Testis (tissue), 2 donors: ENCODE measurements at regions not wholly inside any gene's neighbourhood (a gene's known extent, or its start where the extent isn't known, plus 50 kb on each side); places are given as distances from the start of the nearest gene placed in this dataset.

ENCODE experiments used
- DNase-seq: peaks from one replicate; pipeline ENCODE4 v3.0.0-alpha.2; 2019
- H3K27ac ChIP-seq, 2 donors: fragments of 200-600 bp; sonication (generic); one replicate each; pipeline ENCODE4 v1.5.1; 2019
- H3K27me3 ChIP-seq: fragments of 200-600 bp; sonication (generic); one replicate; pipeline ENCODE4 v1.5.1; 2019
- H3K36me3 ChIP-seq: fragments of 200-600 bp; sonication (generic); one replicate; pipeline ENCODE4 v1.5.1; 2017; ENCODE audit warnings: low read depth; ENCODE audit errors: missing control alignments
- H3K4me1 ChIP-seq: fragments of 200-600 bp; sonication (generic); one replicate; pipeline ENCODE4 v1.5.1; 2019
- H3K4me3 ChIP-seq, 2 donors: fragments of 200-600 bp; sonication (generic); one replicate each; pipeline ENCODE4 v1.5.1; 2017 to 2019
- H3K9me3 ChIP-seq: fragments of 200-600 bp; sonication (generic); one replicate; pipeline ENCODE4 v1.5.1; 2017
- CTCF ChIP-seq, 3 experiments: fragments of 450-650 bp in 2 of 3; fragments of 200-600 bp in 1 of 3; sonication (generic) in 1 of 3; IDR thresholded peaks; one replicate each; pipeline ENCODE4 v1.5.1; 2016 to 2019; ENCODE audit warnings: antibody characterized with exemption in 3 of 3, mild to moderate bottlenecking in 2 of 3, moderate library complexity in 1 of 3
- POLR2A ChIP-seq: fragments of 450-650 bp; IDR thresholded peaks from one replicate; pipeline ENCODE4 v1.6.1; 2017; ENCODE audit warnings: antibody characterized with exemption, mild to moderate bottlenecking, moderate library complexity
- WGBS, 2 donors: methylation state at CpG; one replicate each; pipeline ENCODE4 v1.1.5; 2018; 5-methylcytosine and 5-hydroxymethylcytosine counted together
- intact Hi-C: fragments of 100-400 bp; cut with DNase I; formaldehyde crosslinking; loops from one replicate; pipeline ENCODE4 v1.15.1; 2023; ENCODE audit warnings: low total_unique reads

DNA sequence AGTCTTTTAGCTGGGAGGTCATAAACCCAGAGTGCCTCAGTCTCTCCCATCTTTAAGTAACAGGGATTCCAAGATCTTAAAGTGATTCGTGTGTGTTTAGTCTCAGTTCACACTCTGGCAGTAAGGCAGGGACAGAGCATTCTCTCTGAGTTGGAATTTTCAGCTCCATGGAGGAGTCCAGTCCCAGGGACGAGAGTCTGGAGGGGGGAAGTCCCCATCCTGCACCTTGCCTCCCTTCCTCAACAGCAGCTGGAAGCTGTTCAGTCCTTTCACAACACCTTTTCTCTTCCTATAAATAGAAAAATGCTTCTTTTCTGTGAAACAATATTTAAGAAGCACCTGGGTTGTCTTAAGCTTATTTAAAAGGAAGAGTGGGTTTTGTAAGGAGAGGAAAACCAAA is 82.0 kb downstream of the KLF5 start:
- no peak for DNase-seq
- H3K4me3 ChIP-seq, result no peak overlapping the region
- intact Hi-C loops, result no loop called here
- peaks cover 9% of the 10 kb centered on the region for H3K4me1 ChIP-seq
- no peak for TF ChIP-seq POLR2A
- TF ChIP-seq CTCF (IDR thresholded peaks at IDR 0.05), result no peak
- no peaks in the 10 kb centered on the region for H3K36me3 ChIP-seq
- peak overlapping the region in 1 of 2 donors; percentile 73 for H3K27ac ChIP-seq
- no peaks in the 10 kb centered on the region for H3K9me3 ChIP-seq
- H3K27me3 ChIP-seq, result no peaks in the 10 kb centered on the region
- WGBS, 2 donors, result 43 to 49% methylated on average over 2 of the region's 2 CpGs

DNA sequence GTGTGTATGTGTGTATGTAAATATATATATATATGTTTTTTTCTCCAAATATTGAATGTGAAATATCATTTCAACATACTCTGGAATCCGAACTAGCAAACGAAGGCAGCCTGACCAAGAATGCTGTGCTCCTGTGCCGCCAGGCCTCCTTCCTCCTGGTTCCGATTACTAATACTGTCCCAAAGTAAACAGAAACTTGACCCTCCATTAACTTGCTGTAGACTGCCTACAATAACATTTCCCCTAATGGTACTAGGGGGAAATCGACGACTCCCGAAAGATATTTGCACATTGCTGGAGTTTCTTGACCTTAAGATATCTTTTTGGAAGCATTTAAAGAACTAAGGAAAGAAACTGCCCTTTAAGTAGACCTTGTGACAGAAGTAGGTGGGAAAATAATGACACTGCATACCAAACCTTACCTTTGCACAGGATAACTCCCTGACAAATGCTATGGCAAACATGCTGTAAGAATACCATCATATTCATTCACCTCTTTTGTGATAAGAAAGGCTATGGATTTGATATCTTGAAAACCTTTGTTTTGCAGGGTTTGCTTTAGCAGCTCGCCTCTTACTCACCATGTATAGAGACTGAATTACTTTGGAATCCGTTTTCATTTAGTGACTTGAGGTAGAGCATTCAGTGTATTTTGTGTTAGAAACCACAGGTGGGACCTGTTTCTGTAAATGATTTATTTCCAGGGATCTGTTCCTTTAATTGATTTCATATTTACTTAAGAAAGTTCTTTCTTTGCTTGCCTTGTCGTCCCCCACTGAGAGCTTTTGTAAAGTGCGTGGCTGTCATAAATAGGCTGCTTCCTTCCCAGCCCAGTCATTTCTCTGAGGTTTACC is 80.1 kb downstream of the KLF5 start:
- peaks cover 9% of the 10 kb centered on the region for H3K4me1 ChIP-seq
- no peak for DNase-seq
- TF ChIP-seq CTCF (IDR thresholded peaks at IDR 0.05) (no peak), POLR2A (no peak)
- intact Hi-C loops, result no loop called here
- H3K36me3 ChIP-seq, result no peaks in the 10 kb centered on the region
- H3K27me3 ChIP-seq, result no peaks in the 10 kb centered on the region
- WGBS, 2 donors, result 62 to 68% methylated on average over 11 of the region's 11 CpGs
- no peak overlapping the region for H3K4me3 ChIP-seq
- no peak overlapping the region for H3K27ac ChIP-seq
- no peaks in the 10 kb centered on the region for H3K9me3 ChIP-seq

- TF ChIP-seq POLR2A (no peak), CTCF (IDR thresholded peaks at IDR 0.05) (no peak)
- intact Hi-C loops, result no loop called here
- 90 to 93% methylated on average over 5 of the region's 5 CpGs for WGBS, 2 donors
- H3K4me3 ChIP-seq, result no peak overlapping the region
- no peaks in the 10 kb centered on the region for H3K27me3 ChIP-seq
- no peak for DNase-seq
- no peaks in the 10 kb centered on the region for H3K36me3 ChIP-seq
- peaks cover 9% of the 10 kb centered on the region for H3K4me1 ChIP-seq
- no peaks in the 10 kb centered on the region for H3K9me3 ChIP-seq
- H3K27ac ChIP-seq, result no peak overlapping the region
Observed at GRCh38 chr13:73138276-73138637, 79.5 kb downstream of the KLF5 start.

- Histone ChIP-seq H3K9me3 (no peaks in the 10 kb centered on the region), H3K27me3 (no peaks in the 10 kb centered on the region), H3K4me1 (peaks cover 9% of the 10 kb centered on the region), H3K27ac (no peak overlapping the region), H3K4me3 (no peak overlapping the region), H3K36me3 (no peaks in the 10 kb centered on the region)
- intact Hi-C loops, result no loop called here
- DNase-seq, result no peak
- TF ChIP-seq POLR2A, result no peak
- TF ChIP-seq CTCF (IDR thresholded peaks at IDR 0.05), result no peak
- WGBS, 2 donors, result 84 to 94% methylated on average over 2 of the region's 2 CpGs
Observed at GRCh38 chr13:73136776-73137175, 78.0 kb downstream of the KLF5 start.

GRCh38 chr13:73133531-73133930 is 74.7 kb downstream of the KLF5 start:
- WGBS, 2 donors, result 89 to 90% methylated on average over 1 of the region's 1 CpG

More at GRCh38 chr13:73133531-73133930, 74.7 kb downstream of the KLF5 start:
- H3K4me1 ChIP-seq, result no peaks in the 10 kb centered on the region
- H3K27me3 ChIP-seq, result no peaks in the 10 kb centered on the region
- no peak overlapping the region for H3K4me3 ChIP-seq
- no peak for TF ChIP-seq CTCF (IDR thresholded peaks at IDR 0.05)
- DNase-seq, result no peak
- H3K27ac ChIP-seq, result no peak overlapping the region
- intact Hi-C loops, result no loop called here
- no peaks in the 10 kb centered on the region for H3K36me3 ChIP-seq
- H3K9me3 ChIP-seq, result no peaks in the 10 kb centered on the region
